CD4-positive, CD25-positive, alpha-beta regulatory T cell (primary cell): ENCODE measurements at regions not wholly inside any gene's neighbourhood (a gene's known extent, or its start where the extent isn't known, plus 50 kb on each side); places are given as distances from the start of the nearest gene placed in this dataset.

Experiments
- ATAC-seq, 2 donors: fragments of 150-1000 bp; cut with Tn5 transposase; one replicate each; pipeline ENCODE4 v1.10.0; 2021; ENCODE audit warnings: low read depth in 2 of 2, moderate number of reproducible peaks in 2 of 2, moderate library complexity in 1 of 2
- DNase-seq, 3 donors: peaks; one replicate each; pipeline versions ENCODE4 v3.0.0 to v3.0.0-alpha.2; 2012 to 2022; ENCODE audit warnings: mixed read lengths in 1 of 3
- H3K27ac ChIP-seq: one replicate; pipeline ENCODE4 v1.7.0; 2013; ENCODE audit warnings: mild to moderate bottlenecking, low read length; ENCODE audit not compliant: insufficient read depth, poor library complexity, severe bottlenecking
- H3K27me3 ChIP-seq: one replicate; pipeline ENCODE4 v1.7.0; 2013; ENCODE audit warnings: low read length; ENCODE audit not compliant: control insufficient read depth, insufficient read depth
- H3K36me3 ChIP-seq: one replicate; pipeline ENCODE4 v1.7.0; 2013; ENCODE audit warnings: mild to moderate bottlenecking, low read length, moderate library complexity; ENCODE audit not compliant: control insufficient read depth, insufficient read depth
- H3K4me1 ChIP-seq: 2 replicates; pipeline ENCODE4 v1.7.0; 2013; ENCODE audit warnings: mild to moderate bottlenecking, low read length; ENCODE audit not compliant: insufficient read depth, control insufficient read depth, poor library complexity, severe bottlenecking
- H3K4me3 ChIP-seq: one replicate; pipeline ENCODE4 v1.7.0; 2013; ENCODE audit warnings: low read depth, mild to moderate bottlenecking, low read length, moderate library complexity
- H3K9me3 ChIP-seq, 2 experiments: 1 replicate in 1 of 2; 2 replicates in 1 of 2; pipeline ENCODE4 v1.7.0; 2013; ENCODE audit warnings: low read length in 2 of 2, mild to moderate bottlenecking in 1 of 2, moderate library complexity in 1 of 2; ENCODE audit not compliant: control insufficient read depth in 2 of 2
- H3K27ac Mint-ChIP-seq, 3 donors: one replicate each; pipeline ENCODE4 v1.8.0; 2020 to 2022; ENCODE audit warnings: mild to moderate bottlenecking in 3 of 3, mixed read lengths in 3 of 3, moderate library complexity in 2 of 3
- H3K27me3 Mint-ChIP-seq: one replicate; pipeline ENCODE4 v1.8.0; 2022; ENCODE audit warnings: mild to moderate bottlenecking, mixed read lengths
- H3K36me3 Mint-ChIP-seq: one replicate; pipeline ENCODE4 v1.8.0; 2020; ENCODE audit warnings: mixed read lengths
- H3K4me1 Mint-ChIP-seq, 4 donors: one replicate each; pipeline ENCODE4 v1.8.0; 2020 to 2022; ENCODE audit warnings: mixed read lengths in 4 of 4, mild to moderate bottlenecking in 1 of 4
- H3K4me3 Mint-ChIP-seq, 4 donors: one replicate each; pipeline ENCODE4 v1.8.0; 2020 to 2022; ENCODE audit warnings: mild to moderate bottlenecking in 4 of 4, mixed read lengths in 4 of 4, moderate library complexity in 3 of 4
- H3K9me3 Mint-ChIP-seq, 7 donors: one replicate each; pipeline ENCODE4 v1.8.0; 2020 to 2022; ENCODE audit warnings: mixed read lengths in 7 of 7, mild to moderate bottlenecking in 3 of 7, moderate library complexity in 2 of 7

- H3K4me3 Mint-ChIP-seq, result no peak overlapping the region
- DNase-seq (no peak), ATAC-seq (no peak)
- no peaks in the 10 kb centered on the region for H3K4me1 Mint-ChIP-seq
- H3K27ac Mint-ChIP-seq, result no peak overlapping the region
- Histone ChIP-seq H3K27me3 (no peaks in the 10 kb centered on the region), H3K9me3 (no peaks in the 10 kb centered on the region), H3K4me1 (no peaks in the 10 kb centered on the region), H3K4me3 (no peak overlapping the region), H3K36me3 (no peaks in the 10 kb centered on the region), H3K27ac (no peak overlapping the region)
- peaks cover 0 to 6% (median 2%) of the 10 kb centered on the region in 7 donors for H3K9me3 Mint-ChIP-seq
- peaks cover 13% of the 10 kb centered on the region for H3K27me3 Mint-ChIP-seq
- no peaks in the 10 kb centered on the region for H3K36me3 Mint-ChIP-seq
These were observed 245.2 kb upstream of the TET2 start for GRCh38 chr4:104901438-104901837.

- Histone ChIP-seq H3K4me3 (no peak overlapping the region), H3K27ac (no peak overlapping the region), H3K4me1 (no peaks in the 10 kb centered on the region), H3K9me3 (no peaks in the 10 kb centered on the region), H3K27me3 (no peaks in the 10 kb centered on the region), H3K36me3 (no peaks in the 10 kb centered on the region)
- no peak for ATAC-seq
- no peaks in the 10 kb centered on the region for H3K36me3 Mint-ChIP-seq
- H3K27ac Mint-ChIP-seq, result no peak overlapping the region
- H3K4me3 Mint-ChIP-seq, result no peak overlapping the region
- H3K4me1 Mint-ChIP-seq, result no peaks in the 10 kb centered on the region
- peaks cover 13% of the 10 kb centered on the region for H3K27me3 Mint-ChIP-seq
- H3K9me3 Mint-ChIP-seq, result peaks cover 0 to 6% (median 2%) of the 10 kb centered on the region in 7 donors
- DNase-seq, result no peak
These were observed 244.6 kb upstream of the TET2 start for GRCh38 chr4:104901961-104902605.

GRCh38 chr4:104905065-104905464, 241.6 kb upstream of the TET2 start:
- Mint-ChIP-seq H3K9me3 (no peaks in the 10 kb centered on the region), H3K27me3 (peaks cover 5% of the 10 kb centered on the region), H3K27ac (no peak overlapping the region), H3K36me3 (no peaks in the 10 kb centered on the region), H3K4me3 (no peak overlapping the region), H3K4me1 (no peaks in the 10 kb centered on the region)
- no peaks in the 10 kb centered on the region for H3K27me3 ChIP-seq
- no peaks in the 10 kb centered on the region for H3K36me3 ChIP-seq
- no peak for ATAC-seq
- no peak overlapping the region for H3K4me3 ChIP-seq
- no peaks in the 10 kb centered on the region for H3K9me3 ChIP-seq
- H3K4me1 ChIP-seq, result no peaks in the 10 kb centered on the region
- no peak for DNase-seq
- H3K27ac ChIP-seq, result no peak overlapping the region

- no peaks in the 10 kb centered on the region for H3K4me1 ChIP-seq
- Mint-ChIP-seq H3K36me3 (no peaks in the 10 kb centered on the region), H3K27ac (no peak overlapping the region), H3K4me1 (no peaks in the 10 kb centered on the region), H3K9me3 (no peaks in the 10 kb centered on the region), H3K4me3 (no peak overlapping the region), H3K27me3 (peaks cover 5% of the 10 kb centered on the region)
- H3K27ac ChIP-seq, result no peak overlapping the region
- H3K9me3 ChIP-seq, result no peaks in the 10 kb centered on the region
- DNase-seq (no peak), ATAC-seq (no peak)
- H3K36me3 ChIP-seq, result no peaks in the 10 kb centered on the region
- no peak overlapping the region for H3K4me3 ChIP-seq
- H3K27me3 ChIP-seq, result no peaks in the 10 kb centered on the region
These were observed 241.1 kb upstream of the TET2 start for GRCh38 chr4:104905546-104905945.

GRCh38 chr4:104906276-104906675, 240.4 kb upstream of the TET2 start:
- Mint-ChIP-seq H3K4me1 (no peaks in the 10 kb centered on the region), H3K4me3 (no peak overlapping the region), H3K36me3 (no peaks in the 10 kb centered on the region), H3K27me3 (peaks cover 7% of the 10 kb centered on the region), H3K9me3 (peaks cover 0 to 2% (median 0%) of the 10 kb centered on the region in 7 donors), H3K27ac (no peak overlapping the region)
- Histone ChIP-seq H3K27me3 (no peaks in the 10 kb centered on the region), H3K9me3 (no peaks in the 10 kb centered on the region), H3K27ac (no peak overlapping the region), H3K4me3 (no peak overlapping the region), H3K4me1 (no peaks in the 10 kb centered on the region), H3K36me3 (no peaks in the 10 kb centered on the region)
- no peak for DNase-seq
- no peak for ATAC-seq

- H3K4me1 Mint-ChIP-seq, result no peaks in the 10 kb centered on the region
- H3K9me3 Mint-ChIP-seq, result peaks cover 0 to 4% (median 0%) of the 10 kb centered on the region in 7 donors
These were observed 239.5 kb upstream of the TET2 start for GRCh38 chr4:104907074-104907649.

GRCh38 chr4:104907991-104908390, 238.7 kb upstream of the TET2 start:
- Histone ChIP-seq H3K27ac (no peak overlapping the region), H3K4me1 (no peaks in the 10 kb centered on the region), H3K27me3 (no peaks in the 10 kb centered on the region), H3K4me3 (no peak overlapping the region), H3K36me3 (no peaks in the 10 kb centered on the region), H3K9me3 (no peaks in the 10 kb centered on the region)
- Mint-ChIP-seq H3K4me3 (no peak overlapping the region), H3K9me3 (peaks cover 0 to 4% (median 0%) of the 10 kb centered on the region in 7 donors), H3K36me3 (no peaks in the 10 kb centered on the region), H3K27ac (no peak overlapping the region), H3K4me1 (no peaks in the 10 kb centered on the region), H3K27me3 (peaks cover 10% of the 10 kb centered on the region)
- ATAC-seq (no peak), DNase-seq (no peak)

More at GRCh38 chr4:104907074-104907649, 239.5 kb upstream of the TET2 start:
- no peak for DNase-seq
- Histone ChIP-seq H3K27ac (no peak overlapping the region), H3K4me3 (no peak overlapping the region), H3K4me1 (no peaks in the 10 kb centered on the region), H3K36me3 (no peaks in the 10 kb centered on the region), H3K27me3 (no peaks in the 10 kb centered on the region), H3K9me3 (no peaks in the 10 kb centered on the region)
- Mint-ChIP-seq H3K4me3 (no peak overlapping the region), H3K36me3 (no peaks in the 10 kb centered on the region), H3K27ac (no peak overlapping the region), H3K27me3 (peaks cover 10% of the 10 kb centered on the region)
- ATAC-seq, result no peak

GRCh38 chr4:104909376-104909775, 237.3 kb upstream of the TET2 start:
- Histone ChIP-seq H3K27ac (no peak overlapping the region), H3K27me3 (no peaks in the 10 kb centered on the region), H3K4me1 (no peaks in the 10 kb centered on the region), H3K9me3 (no peaks in the 10 kb centered on the region), H3K36me3 (no peaks in the 10 kb centered on the region), H3K4me3 (no peak overlapping the region)
- no peaks in the 10 kb centered on the region for H3K4me1 Mint-ChIP-seq
- H3K4me3 Mint-ChIP-seq, result no peak overlapping the region
- H3K27me3 Mint-ChIP-seq, result peaks cover 10% of the 10 kb centered on the region
- DNase-seq (no peak), ATAC-seq (no peak)
- H3K27ac Mint-ChIP-seq, result no peak overlapping the region
- no peaks in the 10 kb centered on the region for H3K36me3 Mint-ChIP-seq
- peaks cover 0 to 5% (median 0%) of the 10 kb centered on the region in 7 donors for H3K9me3 Mint-ChIP-seq
